ELF-1 (cell line): ENCODE measurements at regions not wholly inside any gene's neighbourhood (a gene's known extent, or its start where the extent isn't known, plus 50 kb on each side); places are given as distances from the start of the nearest gene placed in this dataset.

Experiments
- DNase-seq: peaks from one replicate; pipeline ENCODE4 v3.0.0-alpha.2; 2016; ENCODE audit warnings: low read depth, low spot score

DNA sequence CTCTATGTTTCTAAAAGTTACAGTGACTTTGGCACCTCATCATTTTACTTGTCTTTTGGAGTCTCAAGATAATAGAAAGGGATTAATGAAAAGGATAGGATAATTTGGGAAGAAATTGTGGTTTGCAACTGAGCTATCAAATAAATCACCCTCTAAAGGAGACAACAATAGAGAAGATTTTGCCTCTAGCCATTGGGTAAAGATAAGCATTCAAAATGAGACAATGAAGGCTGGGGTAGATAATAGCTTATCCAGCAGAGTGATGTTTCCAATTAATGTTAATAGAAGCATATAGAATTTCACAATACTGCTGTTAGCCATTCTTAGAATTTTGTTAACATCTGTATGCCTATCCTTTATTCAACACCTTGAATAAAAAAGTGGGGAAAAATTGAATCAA lies 1177.6 kb downstream of the ADGRL3 start:
- DNase-seq: no peak

DNA sequence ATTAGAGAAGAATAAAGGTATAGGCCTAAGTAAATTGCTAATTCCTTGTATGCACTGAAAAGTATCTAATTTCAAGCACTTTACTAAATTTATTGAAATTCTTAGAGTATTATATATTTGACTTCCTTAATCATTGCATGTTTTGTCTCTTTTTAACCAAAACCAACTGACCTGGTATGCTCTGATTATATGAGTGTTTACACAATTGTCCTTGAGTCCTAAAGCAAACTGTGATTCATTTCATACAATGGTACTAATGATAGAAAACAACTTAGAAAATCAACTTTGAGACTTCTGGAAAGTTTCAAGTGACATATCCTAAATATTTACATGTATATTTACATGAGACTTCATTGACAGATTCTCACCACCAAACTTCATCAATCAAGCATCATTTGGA lies 1177.1 kb downstream of the ADGRL3 start:
- DNase-seq: no peak

DNA sequence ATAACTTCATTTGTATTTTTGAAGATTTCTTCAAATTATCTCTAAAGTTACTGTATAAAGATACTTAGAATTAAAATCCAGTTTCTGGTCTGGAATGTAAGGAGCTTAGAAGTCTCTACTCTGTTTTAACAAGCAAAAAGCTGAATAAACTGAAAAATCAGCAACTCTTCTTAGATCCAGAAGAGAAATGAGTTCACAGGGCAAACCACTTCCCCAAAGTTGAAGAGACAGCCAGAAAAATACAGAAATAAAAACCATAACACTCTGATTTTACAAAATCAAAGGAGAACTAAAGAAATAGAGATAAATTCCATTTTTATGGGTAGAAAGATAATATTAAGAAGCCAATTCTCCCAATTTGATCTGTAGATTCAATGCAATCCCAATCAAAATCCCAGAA lies 1166.8 kb downstream of the ADGRL3 start:
- no peak for DNase-seq

DNA sequence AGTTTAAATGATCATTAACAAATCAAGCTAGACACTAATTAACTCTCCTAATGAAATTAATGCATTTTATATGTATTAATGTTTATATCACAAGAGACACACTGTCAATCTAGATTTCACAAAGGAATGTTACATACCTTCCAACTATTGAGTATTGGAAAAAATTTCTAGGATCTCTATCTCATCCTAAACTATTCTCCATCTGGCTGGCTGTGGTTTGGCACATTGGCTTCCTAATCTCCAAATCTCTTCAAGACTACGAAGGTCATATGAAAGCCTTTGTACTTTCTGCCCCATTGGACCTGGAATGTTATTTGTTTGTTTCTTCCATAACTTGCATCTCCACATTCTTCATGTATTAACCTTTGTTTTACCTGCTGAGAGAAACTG lies 1160.0 kb downstream of the ADGRL3 start:
- DNase-seq: no peak

DNA sequence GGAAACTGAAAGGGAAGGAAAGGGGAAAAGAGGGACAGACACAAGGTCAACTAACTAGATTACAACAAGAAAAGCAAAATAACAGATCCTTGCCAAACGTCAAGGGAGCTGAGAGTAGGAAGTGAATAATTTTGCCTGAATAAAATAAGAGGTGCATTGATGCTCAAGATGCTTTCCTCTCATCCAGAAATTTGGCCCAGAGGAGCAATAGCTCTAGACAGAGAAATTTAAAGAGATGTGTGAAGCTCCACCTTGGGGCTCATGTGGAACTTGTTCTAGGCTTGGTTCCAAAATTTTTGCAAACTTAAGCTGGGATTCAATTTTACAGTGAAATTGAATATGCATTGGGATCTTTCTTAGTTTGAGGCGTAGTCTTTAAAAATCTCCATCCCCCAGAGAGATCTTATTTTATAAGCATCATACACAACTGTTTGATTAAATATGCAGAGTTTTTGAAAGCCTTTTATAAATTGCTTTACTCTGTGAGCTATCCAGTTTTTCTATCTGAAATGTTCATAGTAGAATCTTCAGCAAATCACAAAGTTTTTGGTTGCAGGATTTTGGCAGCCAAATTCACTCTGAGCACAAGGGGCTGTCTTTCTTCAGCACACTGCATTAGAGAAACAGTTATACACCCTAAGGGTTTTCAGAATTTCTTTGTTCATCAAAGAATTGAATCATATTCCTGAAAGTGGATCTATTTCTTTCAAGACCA lies 1159.5 kb downstream of the ADGRL3 start:
- no peak for DNase-seq

DNA sequence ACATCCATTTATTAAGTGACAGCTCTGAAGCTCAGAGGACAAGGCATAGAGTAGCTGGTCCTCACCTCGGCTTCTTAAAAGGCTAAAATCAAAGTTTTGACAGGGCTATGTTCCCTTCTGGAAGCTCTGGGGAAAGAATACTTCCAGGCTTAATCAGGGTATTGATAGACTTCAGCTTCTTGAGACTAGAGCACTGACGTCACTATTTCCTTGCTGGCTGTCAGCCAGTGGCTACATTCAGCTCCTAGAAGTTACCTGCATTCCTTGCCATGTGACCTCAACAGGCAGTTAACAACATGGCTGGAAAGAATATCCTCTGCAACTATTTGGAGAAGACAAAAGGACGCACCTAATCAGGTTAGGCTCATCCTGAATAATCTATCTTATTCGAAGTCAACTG lies 1144.8 kb downstream of the ADGRL3 start:
- no peak for DNase-seq

DNA sequence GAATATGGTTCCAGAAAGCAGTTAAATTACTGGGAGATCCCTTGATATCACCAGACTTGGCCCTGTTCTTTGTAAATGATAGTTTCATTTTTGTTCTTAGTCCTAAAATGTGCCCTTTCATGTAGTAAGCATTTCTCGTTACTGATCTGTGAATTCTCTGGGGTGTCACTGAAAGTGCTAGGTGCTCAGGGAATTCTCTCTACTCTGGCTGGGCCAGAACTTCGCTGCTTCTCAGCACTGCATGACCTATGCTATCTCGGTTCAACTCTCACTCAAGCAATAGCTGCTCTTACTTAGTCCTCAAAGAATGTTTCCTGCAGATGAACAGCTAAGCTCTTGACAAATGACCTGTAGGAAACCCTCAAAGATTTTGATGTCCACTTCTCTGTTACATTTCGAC lies 1144.3 kb downstream of the ADGRL3 start:
- DNase-seq: no peak

DNA sequence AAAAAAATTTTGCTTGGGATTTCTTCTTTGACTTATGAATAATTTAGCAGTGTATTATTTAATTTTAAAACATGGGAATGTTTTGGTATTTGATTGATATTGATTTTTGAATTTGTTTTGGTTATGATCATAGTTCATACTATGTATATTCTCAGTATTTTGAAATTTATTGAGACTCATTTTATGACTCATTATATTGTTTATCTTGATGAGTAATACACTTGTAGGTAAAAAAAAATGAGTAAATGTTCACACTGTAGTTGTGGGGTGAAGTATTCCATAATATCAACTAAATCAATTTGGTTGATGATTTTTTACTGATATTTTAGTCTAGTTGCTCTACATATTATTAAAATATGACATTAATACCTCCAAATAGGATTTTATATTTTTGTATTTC lies 1142.2 kb downstream of the ADGRL3 start:
- no peak for DNase-seq

DNA sequence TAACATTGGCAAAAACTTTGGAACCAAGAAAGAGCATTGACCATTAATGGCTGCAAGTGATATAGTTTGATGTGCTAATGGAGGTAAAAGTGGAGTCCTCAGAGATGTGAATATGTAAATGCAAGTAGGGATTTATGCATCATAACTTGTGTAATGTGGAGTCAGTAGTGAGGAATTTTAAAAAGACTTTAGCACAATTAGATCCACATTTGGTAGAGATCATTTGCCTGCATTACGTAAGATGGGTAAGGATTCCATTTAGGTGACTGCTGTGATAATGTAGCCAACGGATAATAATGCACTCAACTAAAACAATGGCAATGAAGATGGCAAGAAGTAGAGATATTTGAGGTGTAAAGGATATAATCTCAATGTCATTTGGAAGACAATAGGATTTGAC lies 1128.4 kb downstream of the ADGRL3 start:
- no peak for DNase-seq

DNA sequence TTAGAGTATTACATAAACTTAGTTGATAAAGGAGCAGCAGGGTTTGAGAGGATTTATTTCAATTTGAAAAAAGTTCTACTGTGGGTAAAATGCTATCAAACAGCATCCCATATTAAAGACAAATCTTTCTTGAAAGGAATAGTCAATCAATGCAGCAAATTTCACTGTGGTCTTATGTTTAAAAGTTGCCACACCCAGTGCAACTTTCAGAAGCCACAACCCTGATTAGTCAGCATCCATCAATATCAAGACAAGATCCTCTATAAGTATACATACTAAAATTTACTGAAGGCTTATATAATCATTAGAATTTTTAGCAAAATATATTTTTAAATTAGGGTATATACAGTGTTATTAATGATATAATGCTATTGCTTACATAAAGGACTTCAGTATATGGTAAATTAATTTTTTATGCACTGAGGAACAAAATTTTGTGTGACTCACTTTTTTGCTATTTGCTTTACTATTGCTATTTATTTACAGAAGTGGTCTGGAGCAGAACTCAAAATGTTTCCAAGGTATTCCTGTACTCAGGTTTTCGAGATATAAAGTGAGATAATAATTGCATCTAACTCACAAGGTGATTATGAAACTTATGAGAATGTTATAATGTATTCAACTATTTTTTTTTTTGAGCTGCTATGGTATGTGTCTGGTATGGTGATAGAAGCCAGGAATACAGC lies 1127.6 kb downstream of the ADGRL3 start:
- DNase-seq: no peak

DNA sequence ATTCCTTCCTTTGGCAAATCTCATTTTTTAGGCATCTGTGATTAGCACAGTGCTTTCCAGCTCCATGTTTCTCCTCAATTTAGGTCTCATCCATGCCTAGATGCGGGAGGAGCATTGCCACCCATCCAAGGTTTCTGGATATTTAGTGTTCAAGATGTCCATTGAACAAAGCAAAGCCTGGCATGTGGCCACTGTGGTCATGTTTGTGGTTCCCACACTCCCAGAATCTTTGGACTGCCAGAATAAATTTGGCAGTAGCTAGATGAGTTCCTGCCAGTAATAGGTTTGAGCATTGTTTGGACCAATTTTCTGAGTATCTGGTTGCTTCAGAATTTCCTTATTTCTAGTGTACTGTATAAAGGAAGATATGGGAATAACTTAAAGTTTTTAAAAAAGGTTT lies 1124.1 kb downstream of the ADGRL3 start:
- DNase-seq: no peak

DNA sequence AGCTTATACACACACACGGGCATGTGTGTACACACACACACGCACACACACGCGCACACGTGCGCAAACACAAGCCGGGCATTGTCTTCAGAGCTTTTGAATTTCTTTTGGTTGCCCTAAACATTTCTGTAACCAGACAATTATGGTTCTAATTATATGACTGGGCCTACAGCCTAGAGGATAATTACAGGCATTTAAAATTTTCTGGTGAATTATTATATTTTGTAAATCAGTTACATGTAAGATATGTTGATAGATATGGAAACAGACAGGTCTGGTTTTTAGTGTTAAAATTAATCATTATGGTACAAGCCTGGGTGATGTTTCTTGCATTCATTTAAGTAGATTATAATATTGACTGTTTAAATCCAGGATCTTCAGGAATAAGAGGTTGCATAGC lies 1120.5 kb downstream of the ADGRL3 start:
- DNase-seq: no peak

DNA sequence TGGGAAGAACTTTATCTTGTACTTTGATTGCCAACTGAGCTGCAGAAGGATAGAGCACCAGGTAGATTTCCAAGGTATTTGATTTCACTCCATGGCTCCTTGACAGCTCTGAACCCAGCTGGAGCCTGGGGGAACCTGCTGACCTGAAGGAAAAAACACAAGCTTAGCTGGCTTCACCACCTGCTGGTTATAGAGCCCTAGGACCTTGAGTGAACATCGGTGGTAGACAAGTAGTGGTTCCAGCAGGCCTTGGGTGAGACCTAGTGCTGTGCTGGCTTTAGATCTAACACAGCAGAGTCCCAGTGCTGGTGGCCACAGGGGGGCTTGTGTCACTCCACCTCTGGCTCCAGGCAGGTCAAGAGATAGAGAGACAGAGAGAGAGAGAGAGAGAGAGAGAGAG lies 1102.6 kb downstream of the ADGRL3 start:
- DNase-seq: no peak

DNA sequence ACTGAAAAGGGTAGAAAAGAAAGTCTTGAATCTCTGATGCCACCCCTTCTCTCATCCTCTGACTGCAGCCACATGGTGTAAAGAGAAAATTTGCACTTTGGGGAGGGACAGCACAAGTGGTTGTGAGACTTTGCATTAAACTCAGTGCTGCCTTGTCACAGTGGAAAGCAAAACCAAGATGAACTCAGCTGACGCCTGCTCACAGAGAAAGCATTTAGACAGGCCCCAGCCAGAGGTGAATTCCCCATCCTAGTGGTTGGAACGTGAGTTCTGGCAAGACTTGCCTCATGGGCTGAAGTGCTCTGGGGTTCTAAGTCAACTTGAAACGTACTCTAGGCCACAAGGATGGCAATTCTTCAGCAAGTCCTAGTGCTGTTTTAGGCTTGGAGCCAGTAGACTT lies 1101.4 kb downstream of the ADGRL3 start:
- no peak for DNase-seq

DNA sequence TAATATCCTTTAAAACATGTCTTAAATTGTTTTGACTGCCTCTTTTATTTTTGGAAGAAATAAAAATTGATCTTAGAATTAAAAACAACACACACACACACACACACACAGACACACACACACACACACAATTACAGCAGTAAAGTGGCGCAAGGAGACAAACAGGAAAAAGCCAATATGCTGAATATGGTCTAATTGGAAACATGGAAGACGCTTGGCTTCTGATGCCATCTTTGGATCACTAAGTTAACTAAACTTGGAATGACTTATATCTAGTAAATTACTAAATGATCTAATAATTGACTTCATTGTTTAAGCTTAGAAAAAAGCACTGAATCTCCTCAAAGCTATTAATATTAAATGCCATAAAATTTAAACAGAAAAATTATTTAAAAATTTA lies 1093.4 kb downstream of the ADGRL3 start:
- no peak for DNase-seq

DNA sequence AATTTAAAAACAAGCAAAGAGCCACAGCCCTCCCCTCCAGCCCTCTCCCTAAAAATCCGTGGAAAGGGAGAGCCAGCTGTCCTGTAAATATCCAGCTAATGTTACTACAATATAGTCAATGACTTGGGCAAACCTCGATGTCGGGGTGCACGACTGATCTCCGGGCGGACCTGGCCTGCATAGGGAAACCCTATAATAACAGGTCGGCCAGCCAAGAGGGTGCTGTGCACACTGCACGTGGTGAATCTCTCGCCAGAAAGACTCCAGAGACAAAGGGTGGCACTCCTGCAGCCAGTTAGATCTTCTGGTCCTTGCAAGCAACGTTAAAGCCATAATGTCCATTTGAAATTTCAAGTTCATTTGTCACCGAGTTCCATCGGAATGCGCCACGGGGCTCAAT lies 1092.8 kb downstream of the ADGRL3 start:
- DNase-seq: no peak

DNA sequence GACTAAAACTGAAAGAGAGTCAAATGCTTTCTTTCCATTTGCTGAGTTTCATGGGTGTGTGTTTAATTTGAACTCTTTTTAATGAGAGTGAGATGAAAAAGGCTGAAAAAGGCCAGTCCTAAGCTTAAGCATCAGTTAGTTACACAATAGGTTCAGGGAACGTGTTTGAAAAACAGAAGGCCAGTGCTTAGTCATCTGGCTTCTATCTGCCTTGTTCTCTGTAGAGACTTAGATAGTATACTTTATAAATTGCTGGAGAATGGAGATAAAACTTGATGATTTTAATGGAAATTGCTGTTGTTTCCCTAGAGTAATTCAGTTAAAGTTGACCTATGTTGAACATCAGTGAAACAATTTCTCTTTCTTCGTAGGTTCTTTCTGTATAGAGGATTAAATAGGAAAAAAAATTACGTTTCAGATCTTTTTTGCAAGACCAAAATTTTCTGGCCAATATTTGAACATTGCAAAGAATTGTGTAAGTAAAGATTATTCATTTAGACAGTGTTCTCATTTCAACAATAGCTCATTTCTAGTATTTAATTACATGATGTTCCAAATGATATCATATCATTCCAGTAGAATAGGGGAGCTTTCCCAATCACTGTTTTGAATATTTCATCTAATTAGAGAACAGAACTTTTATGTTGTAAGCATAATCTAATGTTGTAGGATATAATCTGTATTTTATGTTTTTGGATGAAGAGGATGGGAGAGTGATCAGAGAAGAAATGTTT lies 1088.8 kb downstream of the ADGRL3 start:
- no peak for DNase-seq

DNA sequence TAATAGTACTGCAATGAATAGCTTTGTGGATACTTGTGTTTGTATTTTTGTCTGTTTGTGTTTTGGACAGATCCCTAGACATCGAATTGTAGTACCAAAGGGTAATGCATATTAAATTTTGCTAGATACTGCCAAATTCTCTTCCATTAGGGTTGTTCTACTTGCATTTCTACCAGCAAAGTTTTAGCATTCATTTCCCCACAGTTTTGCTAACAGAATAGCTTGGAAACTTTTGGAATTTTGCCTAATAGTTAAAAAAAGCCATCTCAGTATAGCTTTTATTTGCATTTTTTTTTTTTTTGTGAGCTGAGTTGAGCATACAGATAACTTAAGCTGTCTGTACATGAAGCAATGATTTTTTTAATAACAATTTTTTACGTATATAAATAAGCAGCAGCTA lies 1084.9 kb downstream of the ADGRL3 start:
- no peak for DNase-seq

DNA sequence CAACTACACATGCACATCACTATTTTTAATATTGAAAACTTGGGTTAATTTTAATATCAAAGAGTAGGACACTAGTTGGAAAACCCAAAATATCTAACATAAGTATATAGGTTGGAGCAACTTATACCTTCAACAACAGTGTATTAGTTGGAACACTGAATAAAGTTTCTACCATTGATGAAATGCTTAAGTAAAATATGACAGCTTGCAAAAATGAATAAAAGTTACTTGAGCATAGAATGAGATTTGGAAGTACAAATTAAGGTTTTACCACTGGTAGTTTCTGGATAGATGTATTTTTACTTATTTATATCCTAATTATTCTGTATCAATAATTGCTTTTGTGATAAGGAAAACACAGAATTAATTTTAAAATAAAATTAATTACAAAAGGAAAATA lies 1079.6 kb downstream of the ADGRL3 start:
- DNase-seq: no peak

DNA sequence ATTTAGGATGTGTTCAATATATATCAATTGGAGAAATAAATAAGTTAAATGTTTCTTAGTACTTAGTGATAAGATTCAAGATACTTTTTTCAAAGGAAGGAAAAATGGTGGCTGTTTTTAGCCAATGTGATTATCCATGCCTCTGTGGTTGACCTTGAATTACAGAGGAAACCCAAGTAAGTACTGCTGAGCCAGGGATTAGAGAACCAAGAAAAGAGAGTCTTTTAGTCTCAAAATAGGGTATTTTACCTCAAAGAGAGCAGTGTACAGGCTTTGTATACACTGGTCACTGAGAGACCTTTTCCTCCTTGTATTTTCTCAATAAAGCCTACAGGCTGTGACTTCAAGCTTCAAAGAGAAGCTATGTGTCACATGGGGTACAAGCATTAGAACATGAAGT lies 1075.3 kb downstream of the ADGRL3 start:
- no peak for DNase-seq

DNA sequence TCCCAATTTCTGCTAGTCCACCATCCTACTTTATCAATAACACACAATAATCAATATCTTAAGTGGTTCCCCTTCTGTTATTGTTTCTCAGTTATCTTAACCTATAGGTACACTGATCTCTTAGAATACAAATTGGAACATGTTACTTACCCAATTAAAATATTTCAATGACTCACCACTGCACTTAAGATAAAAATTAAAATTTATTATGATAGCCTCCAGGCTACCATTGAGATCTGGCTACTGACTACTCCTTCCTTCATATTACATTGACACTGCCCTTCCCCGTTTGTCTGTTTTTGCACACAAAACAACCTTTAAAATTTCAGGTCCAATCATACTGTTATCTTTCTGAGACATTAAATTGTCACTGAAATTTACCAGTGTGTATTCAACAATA lies 1074.7 kb downstream of the ADGRL3 start:
- no peak for DNase-seq

DNA sequence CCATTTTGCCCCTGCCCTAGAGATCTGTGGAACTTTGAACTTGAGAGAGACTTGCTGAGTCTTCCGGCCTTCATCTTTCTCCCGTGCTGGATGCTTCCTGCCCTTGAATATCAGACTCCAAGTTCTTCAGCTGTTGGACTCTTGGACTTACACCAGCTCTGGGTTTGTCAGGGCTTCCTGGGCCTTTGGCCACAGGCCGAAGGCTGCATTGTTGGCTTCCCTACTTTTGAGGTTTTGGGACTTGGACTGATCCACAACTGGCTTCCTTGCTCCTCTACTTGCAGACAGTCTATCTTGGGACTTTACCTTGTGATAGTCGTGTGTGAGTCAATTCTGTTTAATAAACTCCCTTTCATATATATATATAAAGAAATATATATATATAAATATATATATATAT lies 1071.0 kb downstream of the ADGRL3 start:
- no peak for DNase-seq

DNA sequence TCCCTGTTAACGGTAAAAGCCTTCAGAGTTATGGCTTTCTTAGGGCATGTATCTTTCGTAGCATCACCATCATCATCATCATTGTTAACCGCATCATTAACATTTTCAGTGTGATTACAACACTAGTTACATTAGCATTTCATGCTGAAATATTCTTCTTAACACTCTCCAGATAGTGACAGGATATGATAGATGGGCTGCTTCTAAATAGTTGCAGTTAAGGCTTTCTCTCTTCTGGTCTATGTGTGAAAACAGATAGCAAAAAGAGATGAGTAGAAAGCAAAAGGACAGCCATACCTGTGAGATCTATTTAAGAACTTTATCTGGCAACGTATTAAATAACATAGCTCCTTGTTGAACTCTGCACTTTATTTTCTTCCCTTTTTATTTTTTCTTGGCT lies 1069.8 kb downstream of the ADGRL3 start:
- DNase-seq: no peak
